Head of caudate nucleus (tissue), 42 donors: ENCODE measurements at regions not wholly inside any gene's neighbourhood (a gene's known extent, or its start where the extent isn't known, plus 50 kb on each side); places are given as distances from the start of the nearest gene placed in this dataset.
A peak's percentile ranks its signal among the peaks of the same experiment; 100 is the strongest.

Source experiments
- DNase-seq, 42 donors: peaks; one replicate each; pipeline versions ENCODE4 v3.0.0 to v3.0.0-alpha.2; 2020 to 2021; ENCODE audit warnings: mixed read lengths in 7 of 42
- intact Hi-C: fragments of 100-400 bp; cut with DNase I; formaldehyde crosslinking; loops from one replicate; pipeline ENCODE4 v1.15.0; 2022

DNA sequence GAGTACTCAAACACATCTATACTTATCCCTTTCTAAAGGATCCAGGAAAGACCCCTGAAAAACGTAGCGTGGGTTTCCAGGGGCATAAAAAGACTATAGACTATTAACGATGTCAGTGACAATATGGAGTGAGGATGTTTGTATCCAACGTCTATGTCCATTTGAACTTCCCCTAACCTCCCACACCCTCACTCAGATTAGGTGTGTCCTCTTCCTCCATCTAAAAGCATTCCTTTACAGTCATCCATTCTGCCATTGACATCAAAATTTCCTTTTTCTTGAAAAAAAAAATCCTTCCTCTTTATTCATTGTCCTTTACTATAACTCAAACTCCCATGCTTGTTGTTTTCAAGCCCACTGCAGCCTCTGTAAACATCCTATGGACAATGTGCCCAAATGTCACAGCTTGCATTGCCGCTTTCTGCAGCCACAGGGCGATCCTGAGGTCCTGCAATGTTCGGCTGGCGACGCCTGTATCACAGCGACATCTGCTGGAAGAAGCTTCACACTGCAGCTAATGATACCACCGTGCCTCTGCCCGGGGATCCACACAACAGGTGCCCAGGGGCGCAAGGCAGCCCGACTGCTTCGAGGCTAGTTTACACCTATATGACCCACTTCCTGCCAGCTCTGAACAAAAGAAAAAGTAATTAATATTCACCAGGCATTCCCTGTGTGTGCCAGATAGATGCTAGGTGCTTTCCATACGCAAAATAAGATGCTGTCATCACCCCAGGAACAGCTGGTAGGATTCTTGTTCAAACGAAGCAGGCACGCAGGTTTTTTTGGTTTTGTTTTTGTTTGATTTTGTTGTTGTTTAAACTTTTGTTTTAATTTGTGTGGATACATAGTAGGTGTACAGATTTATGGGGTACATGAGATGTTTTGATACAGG lies 267.9 kb upstream of the GHITM start:
- intact Hi-C loops, result no loop called here
- peak; percentile 46 to 90 (median 78) for DNase-seq

DNA sequence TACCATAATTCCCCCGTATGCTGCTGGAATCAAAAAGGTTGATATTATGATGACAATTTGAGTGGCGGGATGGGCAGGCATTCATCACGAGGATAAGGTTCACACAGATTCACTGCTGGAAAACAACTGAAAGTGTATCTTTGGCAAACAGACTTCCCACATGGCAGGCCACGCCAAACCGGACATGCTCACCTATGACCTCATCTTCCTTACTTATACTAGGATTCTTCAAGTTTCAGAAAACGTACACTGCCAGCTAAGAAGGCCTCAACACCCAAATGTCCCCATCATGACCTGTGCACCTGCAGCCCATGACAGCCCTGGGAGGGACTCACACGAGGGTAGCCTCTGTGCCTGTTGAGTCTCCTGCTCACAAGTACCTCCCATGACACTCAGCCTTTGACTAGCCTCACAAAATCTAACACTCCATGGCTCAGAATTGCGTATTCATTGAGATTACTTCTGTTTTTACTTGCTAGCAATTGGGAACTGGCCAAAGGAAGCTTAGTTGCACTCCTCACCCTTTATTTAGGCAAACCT lies 259.0 kb upstream of the GHITM start:
- intact Hi-C loops, result no loop called here
- no peak for DNase-seq

DNA sequence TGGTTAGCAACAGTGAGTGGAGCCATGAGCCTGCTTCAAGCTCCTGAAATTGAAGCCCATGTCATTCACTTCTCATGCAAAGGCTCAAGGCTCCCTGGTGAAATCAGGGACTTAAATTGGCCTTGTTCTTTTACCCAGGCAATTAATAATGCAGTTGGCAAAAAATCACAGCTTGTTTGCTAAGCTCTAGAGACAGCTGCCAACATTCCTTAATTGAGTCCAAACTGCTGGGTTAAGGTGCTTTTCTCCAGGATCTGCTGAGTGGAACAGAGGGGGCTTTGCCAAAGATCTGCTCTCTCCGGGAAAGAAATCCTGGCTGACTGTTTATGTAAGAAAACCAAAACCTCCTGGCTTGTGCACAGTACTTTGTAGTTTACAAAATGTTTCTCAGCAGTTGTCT lies 257.6 kb upstream of the GHITM start:
- intact Hi-C loops, result no loop called here
- peak in 13 of 42 donors; percentile 12 to 63 (median 32) for DNase-seq

DNA sequence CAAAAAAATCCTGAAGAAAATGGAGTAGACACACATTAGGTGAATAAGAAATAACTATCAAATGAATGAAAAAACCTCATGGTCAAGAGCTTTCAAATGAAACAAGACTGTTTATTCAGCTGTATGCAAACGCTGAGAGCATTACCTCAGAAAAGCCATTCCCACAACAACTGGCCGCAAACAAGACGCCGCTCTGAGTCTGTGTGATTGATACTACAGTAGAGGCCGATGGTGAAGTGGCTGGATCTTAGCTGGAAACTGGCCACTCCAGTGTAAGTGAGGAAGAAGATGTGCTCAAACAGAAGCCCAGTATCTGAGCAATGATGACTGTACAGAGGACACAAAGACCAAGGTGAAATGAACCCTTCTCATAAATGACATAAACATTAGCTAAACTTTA lies 252.4 kb upstream of the GHITM start:
- intact Hi-C loops, result no loop called here
- DNase-seq, result no peak

DNA sequence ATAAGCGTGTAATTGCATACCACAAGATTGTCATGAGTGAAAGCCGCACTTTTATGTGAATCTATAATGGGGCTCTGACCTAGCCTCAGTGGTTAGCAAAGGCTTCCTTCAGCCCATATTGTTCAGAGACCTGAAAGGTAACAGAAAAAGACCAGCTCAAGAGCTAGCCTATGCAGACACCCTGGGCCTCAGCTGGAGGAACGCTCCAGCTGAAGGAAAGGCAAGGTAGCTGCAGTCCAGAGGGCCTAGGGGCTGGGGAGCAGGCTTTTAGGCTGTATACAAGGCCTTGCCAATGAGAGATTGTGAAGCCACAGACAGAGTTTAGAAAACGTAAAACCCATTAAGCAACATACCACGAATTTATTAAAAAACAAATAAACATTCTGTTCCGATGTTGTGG lies 246.6 kb upstream of the GHITM start:
- DNase-seq, result no peak
- intact Hi-C loops, result no loop called here

DNA sequence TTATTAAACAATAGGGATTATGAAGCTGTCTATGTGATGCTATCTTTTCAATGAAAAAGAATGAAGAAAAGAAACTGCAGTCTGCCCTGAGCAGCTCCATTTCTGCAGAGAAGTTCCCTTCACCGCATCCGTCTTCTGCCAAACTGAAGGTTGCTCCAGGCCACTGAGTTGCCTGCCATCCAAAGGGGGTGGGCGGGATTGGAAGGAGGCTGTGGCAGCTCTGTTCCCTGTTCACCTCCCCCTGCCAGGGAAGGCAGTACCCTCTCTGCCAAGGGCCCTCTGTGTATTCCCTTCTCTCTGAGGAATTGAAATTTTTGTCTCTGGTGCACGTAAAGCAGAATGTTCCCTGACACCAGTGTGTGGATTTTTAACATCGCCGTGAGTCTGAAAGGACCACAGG lies 243.1 kb upstream of the GHITM start:
- intact Hi-C loops, result no loop called here

DNA sequence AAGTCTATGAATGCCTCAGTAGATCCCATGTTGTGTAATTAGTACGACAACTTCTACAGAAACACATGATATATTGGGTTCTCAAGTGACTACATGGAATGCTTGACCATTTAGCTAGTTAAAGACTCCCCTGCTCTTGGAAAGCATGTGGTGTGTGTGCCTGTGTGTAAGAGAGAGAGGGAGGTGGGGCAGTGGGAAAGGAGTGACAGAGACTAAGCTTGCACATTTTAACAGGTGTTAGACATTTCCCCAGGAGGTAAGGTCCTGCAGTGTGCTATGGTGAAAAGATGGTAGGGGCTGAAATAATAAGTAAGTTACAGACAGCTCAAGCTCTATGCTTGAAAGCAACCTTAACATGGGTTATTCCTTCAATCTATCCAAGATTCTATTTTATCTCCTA lies 241.7 kb upstream of the GHITM start:
- intact Hi-C loops, result no loop called here
- DNase-seq, result no peak

More for the DNA sequence above, 243.1 kb upstream of the GHITM start:
- peak in 7 of 42 donors; percentile 12 to 50 (median 24) for DNase-seq

DNA sequence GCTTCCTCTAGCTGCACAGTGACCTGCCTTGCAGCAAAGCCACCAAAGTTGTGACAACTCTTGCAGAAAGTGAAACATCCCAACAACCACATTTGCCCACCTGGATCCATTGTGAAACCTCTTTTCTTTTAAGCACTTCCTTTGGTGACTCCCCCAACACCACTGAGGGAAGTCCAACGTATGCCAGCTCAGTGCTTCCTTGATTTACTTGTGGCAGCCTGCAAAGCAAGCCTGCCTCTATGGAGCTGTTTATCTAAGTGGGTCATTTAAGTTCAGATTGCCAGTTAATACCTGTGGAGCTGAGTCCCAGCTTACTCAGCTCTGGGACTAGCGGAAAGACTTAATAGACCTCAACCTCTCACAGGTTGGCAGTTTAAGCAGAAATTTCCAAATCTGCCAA lies 230.8 kb upstream of the GHITM start:
- DNase-seq, result no peak
- intact Hi-C loops, result no loop called here

DNA sequence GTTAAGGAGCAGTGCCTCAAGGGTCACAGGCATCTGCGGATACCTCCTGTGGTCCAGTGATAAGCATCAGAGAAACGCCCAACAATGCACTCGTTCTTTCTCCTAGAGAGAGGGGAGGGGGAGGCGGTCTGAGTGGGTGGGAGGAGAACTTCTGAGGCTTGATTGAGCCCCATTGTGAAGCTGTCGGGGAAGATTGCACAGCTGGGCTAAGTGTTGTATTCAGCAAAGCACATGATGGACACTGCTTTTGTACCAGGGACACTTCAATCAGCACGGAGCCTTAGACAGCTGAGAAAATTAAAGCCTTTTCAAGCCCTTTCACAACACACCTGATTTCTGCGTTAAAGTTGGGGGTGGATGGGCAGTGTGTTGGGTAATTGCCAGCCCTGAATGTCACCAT lies 230.3 kb upstream of the GHITM start:
- intact Hi-C loops, result no loop called here
- DNase-seq, result no peak

DNA sequence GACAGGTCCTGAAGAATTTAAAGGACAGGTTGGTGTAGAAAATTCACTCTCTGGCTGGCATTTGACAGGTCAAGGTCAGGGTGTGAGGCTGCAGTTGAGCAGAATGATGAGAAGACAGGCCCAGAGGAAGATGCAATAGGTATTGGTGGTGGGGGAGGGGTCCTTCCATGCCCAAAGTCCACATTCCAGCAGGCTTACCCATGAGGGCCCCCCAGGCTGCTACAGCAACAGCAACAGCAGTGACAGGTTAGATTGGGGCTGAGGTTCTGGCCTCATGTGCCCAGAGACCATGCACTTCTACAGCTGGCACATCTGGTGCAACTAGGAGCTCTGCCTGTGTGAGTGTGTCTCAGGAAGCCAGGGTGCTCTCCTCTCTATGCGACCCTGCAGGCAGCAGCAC lies 223.5 kb upstream of the GHITM start:
- intact Hi-C loops, result no loop called here
- DNase-seq, result no peak

DNA sequence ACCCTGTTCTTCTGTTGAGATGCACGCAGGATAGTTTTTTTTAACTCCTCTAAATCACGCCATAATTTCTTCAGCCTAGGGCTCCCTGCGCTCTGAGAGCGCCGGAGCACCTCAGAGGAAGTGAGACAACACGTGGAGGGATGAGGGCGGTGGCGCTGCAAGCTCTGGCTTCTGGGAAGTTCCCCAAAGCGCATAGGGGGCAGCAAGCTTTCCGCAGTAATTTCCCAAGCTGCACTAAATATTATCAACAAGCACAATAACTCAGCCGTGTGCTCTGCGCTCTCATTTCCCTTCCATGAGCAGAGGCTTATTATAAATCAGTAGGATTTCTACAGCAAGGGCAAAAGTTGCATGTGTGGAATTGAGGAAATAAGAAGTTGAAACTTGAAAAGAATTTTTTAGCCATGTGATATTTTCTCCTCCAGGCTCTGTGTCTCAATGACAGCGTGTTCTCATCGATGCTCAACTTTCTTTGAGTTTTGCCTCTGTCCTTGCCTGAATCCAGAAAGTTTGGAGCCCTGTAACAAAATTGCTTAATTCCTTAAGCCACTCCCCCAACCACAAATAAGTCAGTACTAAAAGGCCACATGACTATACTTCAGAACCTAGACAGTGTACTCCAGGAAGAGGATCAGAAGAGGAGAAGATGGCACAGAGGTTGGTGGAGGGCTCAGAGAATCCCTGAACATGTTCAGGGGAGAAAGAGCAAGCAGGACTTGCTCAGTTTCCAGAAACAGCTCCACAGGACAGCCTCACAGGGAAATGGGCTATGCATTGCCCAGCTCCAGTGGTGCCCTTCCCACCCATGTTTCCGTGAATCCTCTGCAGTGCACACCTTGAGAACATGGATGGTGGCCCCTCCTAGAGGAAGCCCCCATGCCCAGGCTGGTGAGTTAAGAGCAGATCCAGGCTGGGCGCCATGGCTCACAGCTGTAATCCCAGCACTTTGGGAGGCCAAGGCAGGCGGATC lies 221.5 kb upstream of the GHITM start:
- peak in 33 of 42 donors; percentile 7 to 64 (median 40) for DNase-seq
- intact Hi-C loops, result no loop called here

DNA sequence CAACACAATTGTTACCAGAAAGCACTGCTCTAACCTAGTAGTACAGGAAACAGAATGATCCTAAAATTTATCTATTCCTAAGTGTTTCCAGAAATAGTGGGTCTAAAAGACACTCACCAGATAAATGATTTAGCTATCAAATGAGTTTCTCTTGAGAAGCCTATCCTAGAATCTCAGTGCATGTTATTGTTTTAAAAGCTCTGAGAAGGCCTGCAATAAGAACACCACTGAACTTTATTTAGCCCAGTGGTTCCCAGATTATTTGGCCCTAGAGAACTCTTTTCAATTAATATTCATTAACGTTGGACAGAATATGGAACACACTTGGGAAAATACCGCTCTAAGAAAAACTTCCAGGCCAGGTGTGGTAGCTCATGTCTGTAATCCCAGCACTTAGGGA lies 220.1 kb upstream of the GHITM start:
- intact Hi-C loops, result no loop called here
- DNase-seq, result no peak

DNA sequence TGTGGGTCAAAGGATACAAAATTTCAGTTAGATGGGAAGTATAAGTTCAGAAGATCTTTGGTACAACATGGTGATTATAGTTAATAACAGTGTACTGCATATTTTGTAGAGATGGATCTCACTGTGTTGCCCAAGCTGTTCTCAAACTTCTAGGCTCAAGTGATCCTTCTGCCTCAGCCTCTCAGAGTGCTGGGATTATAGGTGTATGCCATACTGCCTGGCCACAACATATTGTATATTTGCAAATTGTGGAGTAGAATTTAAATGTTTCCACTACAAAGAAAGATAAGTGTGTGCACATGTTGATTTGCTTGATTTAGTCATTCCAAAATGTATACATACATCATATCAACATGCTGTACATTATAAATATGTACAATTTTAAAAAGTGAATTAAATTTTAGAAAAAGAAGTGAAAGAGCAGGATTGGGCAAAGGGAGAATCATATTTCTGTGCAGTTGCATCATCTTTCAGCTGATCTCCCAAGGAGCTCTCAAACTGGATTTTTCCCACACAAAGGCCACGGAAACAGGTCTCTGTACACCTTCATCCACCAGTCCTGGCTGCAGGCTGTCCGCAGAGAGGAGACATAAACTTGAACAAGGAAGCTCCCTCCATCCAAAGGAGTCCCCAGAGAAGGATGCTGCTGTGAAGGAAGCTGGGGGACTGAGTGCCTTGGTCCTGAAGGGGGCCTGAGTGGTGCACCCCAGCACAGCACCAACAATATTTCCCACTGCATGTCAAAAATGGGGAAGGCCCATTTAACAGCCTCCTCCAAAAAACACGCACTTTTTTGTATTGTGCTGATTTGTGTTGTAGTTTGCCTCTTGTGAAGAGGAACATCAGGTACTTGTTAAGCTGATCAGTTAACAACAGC lies 217.1 kb upstream of the GHITM start:
- intact Hi-C loops, result no loop called here
- DNase-seq, result no peak

DNA sequence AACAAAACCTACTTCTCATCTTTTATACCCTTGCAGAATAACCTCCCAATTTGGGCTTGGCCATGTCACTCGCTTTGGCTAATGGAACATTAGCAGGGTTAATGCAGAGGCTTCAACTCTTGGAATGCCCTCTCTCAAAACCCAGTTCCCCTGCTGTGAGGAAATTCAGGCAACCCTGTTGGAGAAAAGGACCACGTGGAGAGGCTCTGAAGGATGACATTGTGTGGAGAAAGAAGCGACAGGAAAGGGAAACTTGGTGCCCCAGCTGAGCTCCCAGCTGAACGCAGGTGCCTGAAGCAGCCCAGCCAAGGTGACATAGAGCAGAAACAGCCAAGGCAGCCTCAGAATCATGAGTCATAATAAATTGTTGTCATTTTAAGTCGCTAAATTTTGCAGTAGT lies 214.2 kb upstream of the GHITM start:
- intact Hi-C loops, result no loop called here
- no peak for DNase-seq

DNA sequence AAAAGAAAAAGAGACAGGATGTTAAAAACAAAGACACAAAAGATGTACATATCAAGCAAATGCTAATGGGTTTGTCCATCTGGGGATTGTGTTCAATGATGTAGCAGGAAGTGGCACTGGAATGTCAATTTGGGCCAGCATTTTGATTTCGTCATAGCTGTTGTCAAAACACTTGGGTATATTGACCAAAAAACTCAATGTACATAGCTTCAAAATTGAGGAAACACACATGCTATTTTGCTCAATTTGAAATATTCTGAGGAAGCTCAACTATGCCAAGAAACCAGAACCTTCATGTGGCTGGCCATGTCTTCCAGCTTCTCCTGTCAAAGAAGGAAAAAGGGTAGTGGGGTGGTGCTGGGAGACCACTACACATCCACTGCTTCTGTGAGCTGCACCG lies 212.7 kb upstream of the GHITM start:
- DNase-seq, result no peak
- intact Hi-C loops, result no loop called here

DNA sequence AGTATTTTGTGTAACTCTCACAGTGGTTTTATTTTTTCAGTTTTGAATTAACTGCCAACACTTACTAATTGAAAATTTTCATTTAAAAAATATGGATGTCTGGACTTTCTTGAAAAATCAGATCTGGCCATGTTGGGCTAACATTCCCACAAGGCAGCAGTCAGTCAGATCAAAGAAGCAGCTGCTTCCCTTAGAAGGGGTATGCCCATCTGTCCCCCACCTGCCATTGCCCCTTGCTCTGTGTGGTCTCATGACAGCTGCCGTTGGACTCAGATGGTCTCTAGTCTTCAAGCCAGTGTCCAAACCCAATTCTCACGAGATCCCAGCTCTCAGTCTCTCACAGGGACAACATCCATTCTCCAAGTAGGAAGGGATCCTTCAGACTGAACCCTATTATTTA lies 212.1 kb upstream of the GHITM start:
- no peak for DNase-seq
- intact Hi-C loops, result no loop called here

DNA sequence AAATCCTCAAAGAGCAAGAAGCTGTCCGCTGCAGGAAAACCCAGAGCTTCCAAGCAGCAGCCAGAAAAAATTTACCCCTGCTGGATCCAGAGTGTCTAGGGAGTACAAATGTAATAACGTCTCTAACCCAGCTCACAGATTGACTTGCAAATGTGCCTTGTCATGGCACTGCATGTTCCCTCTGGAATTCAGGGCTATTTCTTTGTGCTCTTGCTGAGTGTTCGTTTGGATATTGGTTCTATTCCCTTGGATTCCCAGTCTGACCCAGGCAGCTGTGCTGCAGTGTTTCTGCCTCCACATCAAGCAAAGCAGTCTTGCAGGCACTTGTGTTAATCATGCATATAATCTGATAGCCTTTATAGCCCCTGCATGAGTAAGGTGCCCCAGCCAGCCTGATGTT lies 209.9 kb upstream of the GHITM start:
- DNase-seq, result no peak
- intact Hi-C loops, result no loop called here

DNA sequence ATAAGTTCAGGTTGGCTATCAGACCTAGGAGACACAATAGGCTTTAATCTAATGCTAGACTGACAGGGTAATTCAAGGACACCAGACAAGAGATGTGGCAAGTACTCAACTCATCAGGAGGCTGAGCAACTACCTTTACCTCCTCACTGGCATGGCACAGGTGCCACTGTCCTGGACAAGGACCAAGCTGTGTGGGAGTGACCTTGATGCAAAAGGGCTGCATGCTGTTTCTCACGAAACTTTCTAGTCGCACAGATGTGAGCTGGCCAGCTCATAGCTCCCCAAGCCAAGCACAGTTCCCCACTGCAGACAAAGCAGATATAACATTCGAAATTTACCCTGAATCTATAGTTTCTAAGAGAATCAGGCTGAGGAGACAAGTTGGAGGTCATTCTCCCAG lies 207.6 kb upstream of the GHITM start:
- intact Hi-C loops, result no loop called here
- no peak for DNase-seq

DNA sequence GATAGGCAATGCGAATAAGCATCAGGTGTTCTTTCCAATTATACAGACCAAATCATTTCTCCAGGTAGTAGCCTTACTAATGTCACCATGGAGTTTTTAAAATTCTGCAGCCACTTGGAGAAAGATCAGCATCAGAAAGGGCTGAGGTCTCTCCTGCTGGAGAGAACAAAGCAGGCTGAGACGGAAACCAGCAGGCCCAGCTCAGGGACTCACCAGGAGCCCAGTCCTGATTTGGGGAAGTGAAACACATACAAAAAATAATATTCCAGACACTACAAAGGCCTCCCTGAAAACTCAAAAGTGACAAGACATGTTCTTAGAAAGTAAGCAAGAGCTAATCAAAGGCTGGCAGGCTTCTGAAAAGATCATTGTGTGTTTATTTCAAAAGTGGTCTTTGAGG lies 207.1 kb upstream of the GHITM start:
- intact Hi-C loops, result no loop called here
- no peak for DNase-seq
